ENCODE measurements at regions not wholly inside any gene's neighbourhood (a gene's known extent, or its start where the extent isn't known, plus 50 kb on each side); places are given as distances from the start of the nearest gene placed in this dataset.
"Not testable (repeated sequence)": the region's sequence is repeated elsewhere in the genome, so short reads cannot be mapped to it uniquely, and the experiment has no call there.

- DNase-seq (ENCODE audit: low spot score), result no peak
Observed at GRCh38 chr7:131802195-131802864, 245.9 kb upstream of the PODXL start.

DNA sequence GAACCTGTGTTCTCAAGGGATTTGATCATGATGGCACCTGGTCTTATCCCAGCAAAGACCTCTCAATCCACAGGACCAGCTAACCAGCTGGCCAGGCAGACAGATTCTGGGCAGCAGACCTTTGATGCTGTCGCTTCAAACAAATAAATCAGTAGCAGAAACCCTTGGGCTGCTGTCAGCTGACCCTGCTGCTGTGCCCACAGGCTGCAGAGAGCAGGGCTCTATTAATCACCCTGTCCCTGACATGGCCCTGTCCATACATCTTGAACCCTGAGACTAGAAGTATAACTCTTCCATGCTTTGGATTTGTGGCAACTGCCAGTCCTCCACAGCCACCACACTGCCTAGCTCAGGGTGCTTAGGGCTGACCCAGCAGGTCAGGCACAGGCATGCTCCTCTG lies 244.1 kb upstream of the PODXL start:
- no peak for DNase-seq (ENCODE audit: low spot score)

DNA sequence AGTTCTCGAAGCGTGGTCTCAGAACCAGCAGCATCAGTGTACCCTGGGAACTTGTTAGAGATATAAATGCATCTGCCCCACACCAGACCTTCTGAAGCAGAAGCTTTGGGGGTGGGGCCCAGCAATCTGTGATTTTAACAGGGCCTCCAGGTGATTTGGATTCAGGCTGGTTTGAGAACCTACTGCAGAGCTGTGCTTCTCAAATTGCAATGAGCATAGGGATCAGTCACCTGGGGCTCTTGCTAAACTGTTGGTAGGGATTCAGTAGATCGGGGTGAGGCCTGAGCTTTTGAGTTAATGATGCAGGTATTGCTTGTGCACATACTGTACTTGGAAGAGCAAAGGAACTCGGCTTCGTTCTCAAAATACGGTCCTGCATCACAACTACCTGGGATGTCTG lies 243.6 kb upstream of the PODXL start:
- DNase-seq (ENCODE audit: low spot score), result no peak

GRCh38 chr7:131797841-131798240 lies 241.4 kb upstream of the PODXL start:
- no peak for DNase-seq (ENCODE audit: low spot score)

DNA sequence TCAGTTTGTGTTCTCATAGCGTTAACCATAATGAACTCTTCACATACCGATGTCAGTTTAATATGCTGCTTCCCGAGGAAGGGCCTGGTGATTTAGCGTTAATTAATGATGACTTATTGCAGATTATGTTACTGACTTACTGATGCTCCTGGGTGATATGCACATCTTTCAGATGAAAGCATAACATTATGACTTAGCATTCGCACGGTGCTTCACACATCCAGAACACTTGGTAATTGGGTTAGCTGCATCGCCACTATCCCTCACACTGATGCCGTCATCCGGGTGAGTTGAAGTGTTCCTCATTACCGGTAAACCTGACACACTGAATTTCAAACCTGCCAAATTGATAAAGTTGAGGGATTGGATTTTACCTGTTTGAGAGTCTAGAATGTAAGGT lies 239.0 kb upstream of the PODXL start:
- DNase-seq (ENCODE audit: low spot score), result no peak

DNA sequence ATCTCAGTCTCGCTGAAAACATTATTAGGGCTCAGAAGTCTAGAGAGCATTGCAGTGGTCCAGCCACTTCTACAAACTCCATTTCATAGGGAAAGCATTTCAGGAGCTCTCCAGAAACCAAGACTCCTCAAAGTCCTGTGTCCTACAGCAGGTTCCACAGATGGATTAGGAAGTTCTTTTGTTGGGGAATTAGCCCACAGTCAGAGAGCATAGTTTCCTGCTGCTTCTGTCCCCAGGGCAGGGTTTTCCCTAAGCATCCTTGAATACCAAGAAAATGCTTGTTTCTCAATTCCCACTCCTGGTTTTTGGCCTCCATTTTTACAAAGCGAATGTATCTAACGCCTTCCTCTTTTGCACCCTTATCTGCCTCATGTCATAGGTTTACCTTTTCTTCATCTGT lies 235.9 kb upstream of the PODXL start:
- DNase-seq (ENCODE audit: low spot score), result no peak

DNA sequence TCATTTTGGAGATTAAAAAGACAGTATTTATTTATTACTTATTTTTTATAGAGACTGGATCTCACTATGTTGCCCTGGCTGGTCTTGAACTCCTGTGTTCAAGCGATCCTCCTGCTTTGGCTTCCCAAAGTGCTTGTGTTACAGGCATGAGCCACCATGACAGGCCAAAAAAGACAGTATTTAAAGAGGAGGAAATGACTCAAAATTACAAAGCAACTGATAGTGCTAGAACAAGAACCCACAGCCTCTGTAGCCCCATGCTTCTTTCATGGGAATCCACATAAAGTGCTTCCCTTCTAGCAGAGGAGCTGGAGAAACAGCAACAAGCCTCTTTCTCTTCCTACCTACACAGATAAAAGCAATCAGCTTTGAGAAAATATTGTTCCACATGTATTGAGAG lies 230.7 kb upstream of the PODXL start:
- no peak for DNase-seq (ENCODE audit: low spot score)

- DNase-seq (ENCODE audit: low spot score), result no peak
Observed at GRCh38 chr7:131786204-131786603, 229.8 kb upstream of the PODXL start.

DNA sequence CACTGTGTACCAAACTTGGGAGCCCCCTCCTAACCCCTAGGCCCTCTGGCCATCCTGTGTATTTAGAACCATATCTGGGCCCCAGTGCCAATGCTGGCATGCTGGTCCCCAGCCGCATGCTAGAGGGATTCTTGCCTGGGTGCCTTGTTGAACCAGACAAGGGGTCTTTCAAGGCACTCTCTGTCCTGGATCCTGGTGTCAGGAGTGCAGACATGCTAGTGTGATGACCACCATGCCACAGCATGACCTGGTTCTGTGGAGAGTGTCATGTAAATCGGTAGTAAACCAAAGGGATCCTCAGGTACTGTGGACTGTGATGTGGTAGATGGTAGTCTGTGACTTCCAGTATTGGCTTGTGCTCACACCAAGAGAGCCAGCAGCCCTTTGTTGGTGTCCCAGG lies 222.2 kb upstream of the PODXL start:
- DNase-seq (ENCODE audit: low spot score), result no peak

DNA sequence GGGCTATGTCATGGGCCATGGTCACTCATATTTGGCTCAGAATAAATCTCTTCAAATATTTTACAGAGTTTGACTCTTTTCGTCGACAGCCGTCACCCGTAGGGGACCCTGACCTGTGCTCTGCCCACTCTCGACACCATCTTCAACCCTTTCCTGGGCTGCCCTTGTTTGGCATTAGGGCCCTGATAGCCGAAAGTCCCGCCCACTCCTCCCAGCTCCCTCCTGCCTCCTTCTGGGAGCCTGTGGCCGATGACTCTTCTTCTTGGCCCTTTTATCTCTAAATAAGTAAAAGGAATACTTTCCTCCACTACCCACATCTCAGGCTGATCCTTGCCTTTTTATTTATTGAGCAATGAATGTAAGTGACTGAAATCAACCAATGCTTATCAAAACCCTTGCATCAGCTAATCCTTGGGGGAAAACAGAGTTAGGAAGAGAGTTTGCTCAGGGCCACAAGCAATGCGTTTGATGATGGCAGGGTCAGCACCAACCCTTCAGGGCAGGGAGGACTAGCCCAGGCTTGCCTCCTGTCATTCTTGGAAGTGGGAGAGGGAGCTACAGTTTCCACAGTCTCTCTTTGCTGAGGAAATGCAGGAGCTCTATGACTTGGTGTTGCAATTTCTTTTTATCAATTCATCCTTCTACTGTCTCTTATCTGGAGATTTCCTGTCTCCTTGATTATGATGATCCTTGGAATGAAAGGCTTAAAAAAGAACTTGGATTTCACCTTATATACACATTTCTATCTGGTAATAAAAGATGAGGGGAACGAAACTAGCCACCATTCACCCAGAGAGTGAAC lies 218.2 kb upstream of the PODXL start:
- DNase-seq (ENCODE audit: low spot score), result no peak

DNA sequence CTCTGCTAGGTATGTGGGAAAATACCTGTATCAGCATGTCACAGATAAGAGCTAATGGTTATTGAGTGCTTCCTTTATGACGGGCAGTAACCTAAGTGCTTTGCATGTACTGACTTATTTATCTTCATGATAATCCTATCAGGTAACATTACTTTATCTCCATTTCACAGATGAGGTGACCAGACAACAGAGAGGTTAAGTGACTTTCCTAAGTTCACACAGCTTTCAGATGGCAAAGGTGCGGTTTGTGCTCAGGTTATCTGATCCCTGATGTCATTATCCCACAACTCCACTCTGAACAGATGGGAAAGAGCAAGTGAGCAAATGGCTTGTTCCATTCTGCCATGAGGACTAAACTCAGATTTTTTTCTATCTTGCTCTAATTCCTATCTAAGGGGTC lies 217.0 kb upstream of the PODXL start:
- no peak for DNase-seq (ENCODE audit: low spot score)

DNA sequence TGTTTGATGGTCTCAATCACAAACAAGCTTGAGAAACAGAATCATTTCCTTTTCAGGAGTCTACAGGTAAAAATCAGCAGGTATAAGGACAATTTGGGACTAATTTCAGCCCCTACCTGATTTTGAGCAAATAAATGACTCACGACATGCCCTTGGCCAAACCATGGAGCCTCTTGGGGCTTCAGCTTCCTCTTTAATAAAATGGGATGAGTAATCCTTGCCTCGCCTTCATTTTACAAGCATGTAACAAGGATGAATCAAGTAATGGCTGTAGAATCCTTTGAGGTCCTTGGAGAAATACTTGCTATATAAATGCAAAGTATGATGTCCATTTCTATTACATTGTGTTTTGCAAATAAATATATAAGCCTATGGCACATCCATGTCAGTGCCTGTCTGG lies 212.8 kb upstream of the PODXL start:
- no peak for DNase-seq (ENCODE audit: low spot score)

- no peak for DNase-seq (ENCODE audit: low spot score)
Observed at GRCh38 chr7:131767591-131767990, 211.2 kb upstream of the PODXL start.

- no peak for DNase-seq (ENCODE audit: low spot score)
Observed at GRCh38 chr7:131765575-131765974, 209.1 kb upstream of the PODXL start.

GRCh38 chr7:131764143-131764775 lies 207.8 kb upstream of the PODXL start:
- DNase-seq (ENCODE audit: low spot score), result no peak

DNA sequence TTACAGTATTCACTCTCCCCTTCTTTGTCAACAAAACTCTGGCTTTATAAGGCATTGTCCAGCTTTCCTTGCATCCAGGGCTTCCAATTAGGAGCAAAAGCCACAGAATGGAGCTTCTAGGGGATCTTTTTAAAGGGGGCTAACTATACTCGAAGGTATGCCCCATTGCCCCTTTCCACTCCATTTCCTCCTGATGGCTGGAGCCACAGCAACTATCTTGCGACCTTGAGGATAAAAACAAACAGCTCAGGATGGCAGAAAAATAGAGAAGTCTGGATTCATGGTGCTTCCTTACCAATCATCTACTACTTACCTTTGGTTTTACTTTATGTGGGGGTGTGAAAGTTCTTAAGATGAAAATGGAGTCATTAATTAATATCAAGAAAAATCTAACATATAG lies 206.3 kb upstream of the PODXL start:
- no peak for DNase-seq (ENCODE audit: low spot score)

DNA sequence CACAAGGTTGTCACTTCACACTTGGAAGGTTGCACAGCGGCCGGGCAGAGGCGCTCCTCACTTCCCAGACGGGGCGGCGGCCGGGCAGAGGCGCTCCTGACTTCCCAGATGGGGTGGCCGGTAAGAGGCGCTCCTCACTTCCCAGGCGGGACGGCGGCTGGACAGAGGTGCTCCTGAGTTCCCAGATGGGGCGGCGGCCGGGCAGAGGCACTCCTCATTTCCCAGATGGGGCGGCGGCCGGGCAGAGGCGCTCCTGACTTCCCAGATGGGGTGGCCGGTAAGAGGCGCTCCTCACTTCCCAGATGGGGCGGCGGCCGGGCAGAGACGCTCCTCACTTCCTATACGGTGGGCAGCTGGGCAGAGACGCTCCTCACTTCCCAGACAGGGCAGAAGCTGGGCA lies 199.4 kb upstream of the PODXL start:
- not testable (repeated sequence) for DNase-seq (ENCODE audit: low spot score)

GRCh38 chr7:131753620-131754222 lies 197.3 kb upstream of the PODXL start:
- DNase-seq (ENCODE audit: low spot score), result no peak

GRCh38 chr7:131747658-131748232 lies 191.3 kb upstream of the PODXL start:
- no peak for DNase-seq (ENCODE audit: low spot score)

DNA sequence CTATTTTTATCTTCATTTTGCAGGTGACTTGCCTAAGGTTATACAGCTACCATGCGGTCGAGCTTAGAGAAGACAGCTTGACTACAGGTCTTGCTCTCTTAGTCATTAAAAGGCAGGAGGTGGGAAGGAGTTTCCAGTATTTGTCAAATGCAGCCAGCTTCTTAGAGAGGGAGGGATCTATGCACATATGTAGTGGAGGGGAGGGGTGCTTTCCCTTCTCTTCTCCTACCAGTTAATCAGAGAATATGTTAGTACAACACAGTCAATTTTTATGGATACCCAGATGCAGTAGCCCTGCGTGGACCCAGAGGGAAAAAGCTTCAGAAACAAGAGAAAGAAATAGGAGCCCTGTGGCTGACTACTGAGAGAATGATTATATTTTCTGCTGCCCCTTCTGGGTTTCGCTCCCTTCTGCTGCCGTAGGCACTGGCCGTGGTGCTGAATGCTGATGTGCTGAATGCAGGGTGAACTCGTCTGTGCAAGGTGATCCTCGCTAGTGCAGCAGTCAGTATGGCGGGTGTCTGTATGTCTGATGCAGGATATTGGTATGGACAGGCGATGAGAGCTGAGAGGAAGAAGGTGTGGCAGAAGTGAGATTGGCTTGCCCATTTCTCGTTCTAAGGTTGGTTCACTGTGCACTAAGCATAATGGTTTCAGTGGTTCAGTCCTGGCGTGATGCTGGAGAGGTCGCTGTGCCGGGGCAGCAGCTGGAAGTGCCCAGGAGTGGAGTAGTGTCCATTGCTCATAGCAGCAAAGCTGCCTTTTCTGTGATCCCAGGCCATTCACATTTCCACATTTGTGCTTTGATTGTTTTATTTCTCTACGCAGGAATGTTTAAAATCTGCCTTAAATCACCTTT lies 189.2 kb upstream of the PODXL start:
- peak; percentile 44 for DNase-seq (ENCODE audit: low spot score)

GRCh38 chr7:131741446-131741845 lies 185.0 kb upstream of the PODXL start:
- no peak for DNase-seq (ENCODE audit: low spot score)

Measured in mucosa of gallbladder (tissue), 1 donor.